ENCODE measurements at regions not wholly inside any gene's neighbourhood (a gene's known extent, or its start where the extent isn't known, plus 50 kb on each side); places are given as distances from the start of the nearest gene placed in this dataset.

GRCh38 chr17:73958453-73958852 lies 245.0 kb upstream of the RPL38 start:
- intact Hi-C loops (cut with DNase I): loop anchor here in 7 of 10 donors (5.0 to 10.0 kb wide), 9 partner anchors 124 to 534 kb away; partner anchors contain the start of gene SDK2 (in 1 of the 7)
- no peak for TF ChIP-seq POLR2A (IDR thresholded peaks at IDR 0.05)
- TF ChIP-seq, protein P1, sequence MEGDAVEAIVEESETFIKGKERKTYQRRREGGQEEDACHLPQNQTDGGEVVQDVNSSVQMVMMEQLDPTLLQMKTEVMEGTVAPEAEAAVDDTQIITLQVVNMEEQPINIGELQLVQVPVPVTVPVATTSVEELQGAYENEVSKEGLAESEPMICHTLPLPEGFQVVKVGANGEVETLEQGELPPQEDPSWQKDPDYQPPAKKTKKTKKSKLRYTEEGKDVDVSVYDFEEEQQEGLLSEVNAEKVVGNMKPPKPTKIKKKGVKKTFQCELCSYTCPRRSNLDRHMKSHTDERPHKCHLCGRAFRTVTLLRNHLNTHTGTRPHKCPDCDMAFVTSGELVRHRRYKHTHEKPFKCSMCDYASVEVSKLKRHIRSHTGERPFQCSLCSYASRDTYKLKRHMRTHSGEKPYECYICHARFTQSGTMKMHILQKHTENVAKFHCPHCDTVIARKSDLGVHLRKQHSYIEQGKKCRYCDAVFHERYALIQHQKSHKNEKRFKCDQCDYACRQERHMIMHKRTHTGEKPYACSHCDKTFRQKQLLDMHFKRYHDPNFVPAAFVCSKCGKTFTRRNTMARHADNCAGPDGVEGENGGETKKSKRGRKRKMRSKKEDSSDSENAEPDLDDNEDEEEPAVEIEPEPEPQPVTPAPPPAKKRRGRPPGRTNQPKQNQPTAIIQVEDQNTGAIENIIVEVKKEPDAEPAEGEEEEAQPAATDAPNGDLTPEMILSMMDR (IDR thresholded peaks at IDR 0.05): no peak
- ATAC-seq (no peak), DNase-seq (no peak)
- no peaks in the 10 kb centered on the region for H3K36me3 ChIP-seq
- H3K4me1 ChIP-seq: no peaks in the 10 kb centered on the region
- WGBS, 4 donors: 67 to 81% (median 73%) methylated on average over 3 to 4 of the region's 4 CpGs
- no peak overlapping the region for H3K4me3 ChIP-seq
- peaks cover 0 to 8% (median 0%) of the 10 kb centered on the region in 9 donors for H3K27me3 ChIP-seq
- no peak overlapping the region for H3K27ac ChIP-seq
- peaks cover 0 to 4% (median 0%) of the 10 kb centered on the region in 12 donors for H3K9me3 ChIP-seq

DNA sequence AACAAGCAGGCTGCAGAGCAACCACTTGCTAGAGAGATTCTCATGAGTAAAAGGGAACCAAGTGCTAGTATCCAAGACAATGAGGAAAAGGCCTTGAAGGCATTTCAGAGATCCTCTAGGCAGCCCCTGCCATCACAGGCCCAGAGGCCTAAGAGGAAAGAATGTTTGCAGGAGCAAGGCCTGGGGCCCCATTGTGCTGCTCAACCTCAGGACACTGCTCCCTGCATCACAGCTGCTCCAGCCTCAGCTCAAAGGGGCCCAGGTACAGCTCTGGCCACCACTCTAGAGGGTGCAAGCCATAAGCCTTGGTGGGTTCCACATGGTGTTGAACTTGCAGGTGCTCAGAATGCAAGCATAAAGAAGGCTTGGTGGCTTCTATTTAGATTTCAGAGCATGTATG lies 243.0 kb upstream of the RPL38 start:
- ATAC-seq (no peak), DNase-seq (no peak)
- no peak overlapping the region for H3K4me3 ChIP-seq
- intact Hi-C loops (cut with DNase I): loop anchor here in 1 of 10 donors (10.0 kb wide), 1 partner anchor 76 kb away; no protein-coding TSS in a partner anchor
- H3K9me3 ChIP-seq: peaks cover 0 to 20% (median 0%) of the 10 kb centered on the region in 12 donors
- H3K4me1 ChIP-seq: no peaks in the 10 kb centered on the region
- H3K36me3 ChIP-seq: no peaks in the 10 kb centered on the region
- H3K27ac ChIP-seq: no peak overlapping the region
- TF ChIP-seq, protein P1 (IDR thresholded peaks at IDR 0.05): no peak
- TF ChIP-seq POLR2A (IDR thresholded peaks at IDR 0.05): no peak
- H3K27me3 ChIP-seq: no peaks in the 10 kb centered on the region

GRCh38 chr17:73962308-73962707 lies 241.2 kb upstream of the RPL38 start:
- H3K36me3 ChIP-seq: no peaks in the 10 kb centered on the region
- H3K27me3 ChIP-seq: peaks cover 0 to 7% (median 0%) of the 10 kb centered on the region in 9 donors
- peaks cover 0 to 24% (median 0%) of the 10 kb centered on the region in 12 donors for H3K9me3 ChIP-seq
- H3K4me1 ChIP-seq: peaks cover 0 to 1% (median 0%) of the 10 kb centered on the region in 12 donors
- no peak overlapping the region for H3K4me3 ChIP-seq
- ATAC-seq: no peak
- no peak overlapping the region for H3K27ac ChIP-seq
- intact Hi-C loops (cut with DNase I): loop anchor here in 1 of 10 donors (10.0 kb wide), 1 partner anchor 78 kb away; no protein-coding TSS in a partner anchor
- DNase-seq: no peak
- WGBS, 4 donors: 44 to 83% (median 63%) methylated on average over 2 of the region's 2 CpGs
- TF ChIP-seq POLR2A (IDR thresholded peaks at IDR 0.05): no peak
- TF ChIP-seq, protein P1 (IDR thresholded peaks at IDR 0.05): no peak

DNA sequence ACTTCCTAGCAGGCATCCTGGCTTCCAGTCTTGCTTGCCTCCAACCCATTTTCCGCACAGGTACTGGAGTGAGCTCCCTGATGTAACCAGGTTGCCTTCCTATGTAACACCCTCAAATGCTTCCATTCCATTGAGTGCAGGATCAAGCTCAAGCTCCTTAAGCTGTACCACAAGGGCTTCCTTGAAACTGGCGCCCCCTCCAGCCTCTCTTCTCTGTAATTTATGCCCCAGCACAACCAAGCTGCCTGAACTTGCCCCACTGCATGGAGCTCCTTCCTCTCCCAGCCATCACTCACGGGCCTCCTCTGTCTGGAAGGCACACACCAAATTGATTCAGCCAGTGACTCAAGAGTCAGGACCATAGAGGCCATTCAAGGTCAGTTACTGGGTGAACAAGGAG lies 234.8 kb upstream of the RPL38 start:
- intact Hi-C loops (cut with DNase I): loop anchor here in 1 of 10 donors (10.0 kb wide), 1 partner anchor 84 kb away; no protein-coding TSS in a partner anchor
- peaks cover 0 to 43% (median 4%) of the 10 kb centered on the region in 9 donors for H3K27me3 ChIP-seq
- WGBS, 4 donors: 64 to 85% (median 73%) methylated on average over 3 of the region's 3 CpGs

More for the DNA sequence above, 234.8 kb upstream of the RPL38 start:
- DNase-seq (peak in 1 of 5 donors; percentile 14), ATAC-seq (no peak)
- no peaks in the 10 kb centered on the region for H3K36me3 ChIP-seq
- peaks cover 0 to 8% (median 0%) of the 10 kb centered on the region in 12 donors for H3K4me1 ChIP-seq
- TF ChIP-seq, protein P1 (IDR thresholded peaks at IDR 0.05): no peak
- no peak for TF ChIP-seq POLR2A (IDR thresholded peaks at IDR 0.05)
- H3K27ac ChIP-seq: no peak overlapping the region
- no peak overlapping the region for H3K4me3 ChIP-seq
- H3K9me3 ChIP-seq: peaks cover 0 to 21% (median 0%) of the 10 kb centered on the region in 12 donors
